Right renal cortex interstitium (tissue), 3 donors: ENCODE measurements at regions not wholly inside any gene's neighbourhood (a gene's known extent, or its start where the extent isn't known, plus 50 kb on each side); places are given as distances from the start of the nearest gene placed in this dataset.
"Not testable (repeated sequence)": the region's sequence is repeated elsewhere in the genome, so short reads cannot be mapped to it uniquely, and the experiment has no call there.

Source experiments
- DNase-seq, 3 donors: peaks; one replicate each; pipeline ENCODE4 v3.0.0-alpha.2; 2013; ENCODE audit warnings: low read depth in 3 of 3, low spot score in 2 of 3

DNA sequence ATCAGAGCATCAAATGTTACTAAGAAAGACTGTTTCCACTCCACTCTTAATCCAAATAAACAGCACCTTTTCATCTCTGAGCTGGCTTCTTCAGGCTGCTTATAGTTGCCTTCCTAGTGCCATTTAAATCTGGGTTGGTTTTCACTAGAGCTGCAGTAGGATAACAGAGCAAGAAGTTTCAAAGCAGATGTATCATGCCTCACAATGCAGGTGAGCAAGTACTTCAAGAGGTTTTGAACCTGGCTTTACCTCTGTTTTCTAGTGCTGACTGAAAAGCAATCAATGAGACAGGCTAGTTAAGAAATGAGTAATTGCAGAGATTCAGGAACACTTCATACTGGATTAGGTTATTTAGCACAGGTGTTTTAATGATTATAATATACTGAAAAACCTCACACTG lies 147.7 kb upstream of the SATB1 start:
- DNase-seq = no peak

DNA sequence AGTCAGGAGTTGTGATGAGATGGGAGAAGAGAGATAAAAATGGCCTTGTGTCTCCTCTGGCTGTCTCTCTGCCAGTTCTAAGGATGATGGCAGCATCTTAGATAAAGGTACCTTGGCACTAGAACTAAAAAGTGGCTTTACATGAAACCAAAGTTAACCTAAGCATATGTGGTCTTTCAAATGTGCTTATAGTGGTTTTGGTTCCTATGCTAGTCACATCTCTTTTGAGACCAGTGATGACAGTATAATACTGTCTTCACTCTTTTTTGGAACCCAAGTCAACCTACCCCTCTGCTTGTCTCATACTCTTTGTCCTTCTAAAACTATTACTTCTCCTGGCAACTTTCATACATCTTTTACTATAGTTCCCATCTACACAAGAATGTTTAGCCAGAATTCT lies 142.2 kb upstream of the SATB1 start:
- no peak for DNase-seq

DNA sequence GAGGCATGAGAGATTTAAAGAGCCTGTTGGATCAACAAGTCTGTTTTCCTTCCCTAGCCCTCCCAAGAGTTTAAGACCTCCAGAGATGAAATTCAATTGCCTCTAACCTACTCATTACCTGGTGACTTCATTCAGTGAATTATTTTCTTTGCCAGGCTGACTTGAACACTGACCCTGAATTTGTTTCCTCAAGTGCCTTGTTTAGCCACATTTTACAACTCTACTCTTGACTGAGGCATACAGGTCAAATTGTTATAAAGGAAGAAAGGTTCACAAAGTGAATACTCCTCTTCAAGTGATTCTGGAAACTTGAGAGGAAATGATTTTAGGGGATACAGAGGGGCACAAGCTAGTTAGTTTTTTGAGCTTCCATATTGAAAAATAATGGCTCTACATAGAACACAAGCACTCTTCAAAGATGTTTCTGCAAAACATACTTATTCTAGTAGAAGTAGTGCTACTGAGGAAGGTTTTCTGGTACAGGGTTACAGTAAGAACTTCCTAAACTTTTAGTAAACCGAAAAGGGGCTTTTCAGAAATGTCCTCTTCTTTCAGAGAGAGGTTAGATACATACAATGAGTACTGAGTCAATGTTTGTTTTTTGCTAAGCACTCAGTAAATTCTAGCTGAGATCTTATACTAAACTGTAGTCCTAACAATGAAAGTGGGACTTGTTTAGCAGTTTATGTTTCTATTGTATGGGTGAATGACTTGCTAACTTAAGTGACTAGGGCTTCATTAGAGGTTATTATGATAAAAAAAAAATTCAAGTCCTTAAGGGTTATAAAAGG lies 137.4 kb upstream of the SATB1 start:
- no peak for DNase-seq

DNA sequence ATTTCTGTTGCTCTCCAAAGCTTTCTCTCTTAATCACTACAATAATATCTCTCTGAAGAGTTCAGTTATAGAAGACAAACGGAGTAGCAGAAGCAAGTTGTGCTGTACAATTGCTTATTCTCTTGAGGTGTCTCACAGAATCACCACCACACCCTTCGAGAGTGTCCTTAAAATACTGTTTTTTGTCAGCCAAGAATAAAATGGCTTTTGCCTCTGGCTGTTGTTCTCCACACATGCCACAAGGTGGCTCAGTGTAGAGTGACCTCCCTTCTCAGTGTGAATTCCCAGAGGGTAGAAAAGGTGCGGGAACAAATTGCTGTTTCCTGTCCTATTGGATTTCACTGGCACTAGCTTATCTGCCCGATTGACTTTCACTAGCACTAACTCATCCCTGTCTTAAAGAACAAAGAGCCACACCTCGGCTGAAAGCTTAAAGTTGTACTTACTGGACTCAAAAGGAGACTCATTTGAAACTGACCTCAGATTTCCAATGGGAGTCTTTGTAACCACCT lies 134.2 kb upstream of the SATB1 start:
- DNase-seq = peak; percentile 5 to 24 (median 19)

DNA sequence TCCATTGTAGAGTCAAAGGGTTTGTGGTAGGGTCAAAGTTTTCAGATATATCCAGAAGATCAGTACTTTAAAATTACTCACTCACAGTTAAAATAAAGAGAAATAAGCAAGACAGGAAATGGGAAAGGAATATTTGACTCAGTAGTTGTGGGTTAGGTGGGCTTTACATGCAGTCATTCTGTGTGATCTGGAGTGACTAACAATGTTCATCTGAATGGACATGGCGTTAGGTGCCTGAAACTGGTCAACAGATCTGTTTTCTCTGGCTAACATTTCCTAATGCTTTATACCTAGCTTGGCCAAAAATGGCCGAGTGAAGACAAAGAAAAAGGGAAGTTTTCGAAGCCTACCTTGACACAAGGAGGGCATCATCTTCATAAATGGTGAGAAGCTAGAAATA lies 133.4 kb upstream of the SATB1 start:
- no peak for DNase-seq

DNA sequence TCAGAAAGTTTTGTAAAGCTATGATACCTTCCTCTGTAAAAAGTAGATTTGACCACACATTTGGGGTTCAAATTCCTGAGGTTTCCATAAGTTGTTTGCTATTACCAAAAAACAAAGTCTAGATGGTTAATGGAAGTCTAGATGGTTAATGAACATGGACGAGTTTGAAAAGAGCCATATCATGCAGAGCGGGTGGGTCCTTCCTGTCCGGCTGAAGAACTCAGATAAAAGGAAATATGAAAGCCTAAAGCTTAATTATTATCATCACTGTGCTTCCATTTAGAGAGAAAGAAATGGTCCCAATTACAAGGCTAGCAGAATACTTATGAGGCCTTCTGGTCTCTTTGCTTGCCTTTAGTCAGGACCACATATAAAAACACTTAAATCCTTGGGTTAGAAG lies 132.1 kb upstream of the SATB1 start:
- no peak for DNase-seq

DNA sequence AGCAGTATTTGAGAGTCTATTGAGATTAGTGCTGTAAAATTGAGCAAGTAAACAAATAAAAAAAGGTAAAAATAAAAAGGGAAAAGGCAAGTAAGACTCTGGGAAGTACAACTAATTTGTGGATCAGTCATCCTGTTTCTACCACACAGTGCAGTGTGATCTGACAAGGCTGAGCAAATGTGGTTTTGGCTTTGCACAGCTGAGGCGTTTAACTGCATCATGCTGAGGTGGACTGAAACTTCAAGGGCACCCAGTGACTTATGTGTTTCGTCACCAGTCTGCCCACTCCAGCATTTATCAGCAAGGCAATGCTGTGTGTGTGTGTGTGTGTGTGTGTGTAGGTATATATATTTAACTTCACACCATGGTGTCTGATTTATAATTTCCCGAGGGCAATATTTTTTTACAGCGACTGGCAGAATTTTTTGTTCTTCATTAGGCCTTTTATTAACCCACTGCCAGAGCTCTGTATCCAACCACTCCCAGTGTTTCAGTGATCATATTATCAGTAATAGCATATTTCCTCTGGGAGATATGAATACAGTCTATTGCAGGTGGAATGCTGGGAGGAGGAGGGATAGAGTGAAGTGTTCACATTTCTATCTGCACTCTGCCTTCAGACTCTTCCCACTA lies 131.5 kb upstream of the SATB1 start:
- DNase-seq = no peak

DNA sequence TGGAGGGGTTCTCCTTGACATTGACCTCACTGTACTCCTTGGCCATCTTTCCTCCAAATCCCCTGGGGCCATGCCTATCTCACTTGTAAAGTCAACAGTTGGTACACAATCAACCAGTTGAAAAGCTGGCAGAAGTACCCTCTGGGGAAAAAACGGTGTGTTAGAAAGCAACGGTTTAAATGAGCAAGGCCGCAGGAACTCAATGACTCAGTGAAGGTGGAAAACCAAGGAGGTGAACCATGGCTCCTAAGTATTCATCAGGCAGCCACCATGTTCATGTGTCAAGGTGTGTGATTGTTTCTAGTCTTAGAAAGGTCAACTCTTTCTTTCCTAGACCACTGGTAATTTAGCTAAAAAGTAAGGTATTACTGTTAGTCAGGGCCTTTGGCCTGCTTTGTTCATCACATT lies 130.9 kb upstream of the SATB1 start:
- DNase-seq = no peak

DNA sequence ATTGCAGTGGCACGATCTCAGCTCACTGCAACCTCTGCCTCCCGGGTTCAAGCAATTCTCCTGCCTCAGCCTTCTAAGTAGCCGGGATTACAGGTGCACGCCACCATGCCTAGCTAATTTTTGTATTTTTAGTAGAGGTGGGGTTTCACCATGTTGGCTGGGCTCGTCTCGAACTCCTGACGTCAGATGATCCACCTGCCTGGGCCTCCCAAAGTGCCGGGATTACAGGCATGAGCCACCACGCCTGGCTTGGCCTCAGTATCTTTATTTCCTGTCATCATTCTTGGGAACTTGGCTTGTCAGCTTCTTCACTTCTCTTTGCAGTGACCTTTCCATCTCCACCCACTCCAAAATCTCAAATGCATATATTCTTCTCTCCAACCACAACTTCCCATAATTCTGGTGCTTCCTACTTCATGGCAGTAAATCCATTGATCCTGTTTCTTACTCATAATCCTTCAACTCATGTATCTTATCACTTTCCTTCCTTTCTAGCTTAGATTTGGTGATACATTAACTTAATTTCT lies 127.5 kb upstream of the SATB1 start:
- DNase-seq = not testable (repeated sequence)

DNA sequence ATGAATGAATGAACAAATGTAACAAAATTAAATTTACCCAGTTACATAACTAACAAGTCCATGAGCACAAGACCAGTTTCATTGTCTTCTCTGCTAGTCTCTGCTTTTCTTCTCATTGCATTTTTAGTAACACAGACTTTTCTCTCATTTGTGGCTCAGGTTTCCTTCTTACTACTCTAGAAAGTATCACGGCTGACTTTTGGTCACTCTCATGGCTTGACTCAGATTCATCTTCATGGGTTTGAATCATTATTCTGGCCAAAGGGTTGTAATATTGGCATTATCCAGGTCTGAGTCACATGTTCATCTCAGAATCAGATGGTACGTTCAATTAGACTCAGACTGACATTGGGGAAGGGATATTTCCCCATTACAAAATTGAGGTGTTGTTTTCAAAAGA lies 121.5 kb upstream of the SATB1 start:
- no peak for DNase-seq

DNA sequence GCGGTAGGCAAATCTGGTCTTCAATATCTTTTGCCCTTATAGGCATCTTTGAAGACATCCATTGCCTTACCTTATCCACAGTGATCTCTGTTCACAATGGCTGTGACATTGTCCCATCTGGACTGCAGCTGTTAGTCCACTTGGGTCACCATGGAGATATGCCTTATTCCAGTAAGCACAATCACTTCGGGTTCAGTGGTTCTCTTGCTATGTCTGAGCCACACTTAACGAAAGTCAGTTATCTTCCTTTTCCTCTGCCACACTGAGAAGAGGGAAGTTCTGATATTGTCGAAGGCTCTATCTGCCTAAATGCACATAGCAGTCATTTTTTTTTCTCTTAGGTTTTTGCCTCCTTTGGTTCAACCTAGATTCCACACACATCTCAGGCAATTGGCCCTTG lies 119.0 kb upstream of the SATB1 start:
- no peak for DNase-seq

DNA sequence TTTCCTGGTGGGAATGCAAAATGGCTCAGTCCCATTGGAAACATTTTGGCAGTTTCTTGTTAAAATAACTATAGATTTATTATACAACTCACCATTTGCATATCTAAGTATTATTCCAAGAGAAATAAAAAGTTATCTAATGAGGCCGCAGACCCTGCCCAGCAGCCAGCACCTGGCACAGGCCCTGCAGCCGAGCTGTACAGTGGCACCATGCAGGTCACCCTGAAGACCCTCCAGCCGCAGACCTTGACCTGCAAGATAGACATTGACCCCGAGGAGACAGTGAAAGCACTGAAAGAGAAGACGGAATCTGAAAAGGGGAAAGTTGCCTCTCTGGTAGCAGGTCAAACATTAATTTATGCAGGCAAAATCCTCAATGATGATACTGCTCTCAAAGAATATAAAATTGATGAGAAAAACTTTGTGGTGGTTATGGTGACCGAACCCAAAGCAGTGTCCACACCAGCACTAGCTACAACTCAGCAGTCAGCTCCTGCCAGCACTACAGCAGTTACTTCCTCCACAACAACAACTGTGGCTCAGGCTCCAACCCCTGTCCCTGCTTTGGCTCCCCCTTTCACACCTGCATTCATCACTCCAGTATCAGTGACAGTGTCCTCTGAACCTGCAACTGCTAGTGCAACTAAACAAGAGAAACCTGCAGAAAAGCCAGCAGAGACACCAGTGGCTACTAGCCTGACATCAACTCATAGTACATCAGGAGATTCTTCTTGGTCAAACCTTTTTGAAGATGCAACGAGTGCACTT lies 113.5 kb upstream of the SATB1 start:
- DNase-seq = no peak

DNA sequence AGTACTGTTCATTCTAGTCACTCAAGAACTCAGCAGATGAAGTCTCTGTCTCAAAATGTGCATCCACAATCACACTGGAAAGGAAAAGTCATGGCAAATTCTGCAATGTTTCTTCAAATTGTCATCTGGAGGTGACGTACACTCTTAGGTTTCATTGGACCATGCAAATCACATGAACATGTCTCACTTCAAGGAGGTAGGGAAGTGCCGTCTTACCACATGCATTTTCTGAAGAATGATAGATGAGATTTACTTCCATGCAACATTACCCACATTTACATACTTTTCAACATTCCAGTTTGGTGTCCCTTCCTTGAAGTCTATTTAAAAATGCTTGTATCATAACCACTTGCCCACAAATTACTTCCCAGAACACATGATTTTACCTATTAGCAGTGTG lies 107.9 kb upstream of the SATB1 start:
- no peak for DNase-seq

DNA sequence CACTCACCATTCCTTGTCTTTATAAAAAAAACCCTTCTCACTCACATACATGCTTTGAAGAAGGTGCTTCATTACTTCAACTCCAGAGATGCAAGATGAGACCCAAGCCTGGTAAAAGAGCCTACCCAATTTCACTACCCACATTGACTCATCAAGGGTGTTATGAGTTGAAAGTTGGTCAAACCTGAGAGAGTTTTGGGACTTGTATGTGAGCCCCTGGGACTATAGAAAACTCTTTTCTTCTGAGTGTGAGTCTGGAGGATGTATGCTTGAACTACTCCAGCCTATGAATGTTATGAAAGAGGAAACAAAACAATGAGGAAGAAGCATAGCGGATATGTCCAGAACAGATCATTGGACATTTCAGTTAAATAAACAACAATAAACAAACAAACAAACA lies 106.5 kb upstream of the SATB1 start:
- no peak for DNase-seq

DNA sequence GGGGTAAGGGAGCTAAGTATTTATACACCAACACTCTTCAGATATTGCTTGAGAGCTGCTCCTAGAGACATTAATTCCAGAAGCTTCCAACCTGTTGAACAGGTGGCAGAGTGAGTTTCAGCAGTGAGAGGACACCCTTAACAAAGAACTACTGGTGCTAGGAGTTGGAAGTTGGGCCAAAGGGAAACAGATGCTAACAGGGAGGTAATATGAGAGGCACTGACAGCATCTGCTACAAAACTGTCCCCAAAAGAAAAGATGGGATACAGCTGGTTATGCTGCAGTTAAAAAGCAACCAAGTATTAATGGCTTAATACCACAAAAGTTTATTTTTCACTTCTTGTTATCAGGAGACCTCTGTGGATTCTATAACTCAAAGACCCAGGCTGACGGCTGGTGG lies 104.5 kb upstream of the SATB1 start:
- peak in 2 of 3 donors; percentile 19 to 21 for DNase-seq

DNA sequence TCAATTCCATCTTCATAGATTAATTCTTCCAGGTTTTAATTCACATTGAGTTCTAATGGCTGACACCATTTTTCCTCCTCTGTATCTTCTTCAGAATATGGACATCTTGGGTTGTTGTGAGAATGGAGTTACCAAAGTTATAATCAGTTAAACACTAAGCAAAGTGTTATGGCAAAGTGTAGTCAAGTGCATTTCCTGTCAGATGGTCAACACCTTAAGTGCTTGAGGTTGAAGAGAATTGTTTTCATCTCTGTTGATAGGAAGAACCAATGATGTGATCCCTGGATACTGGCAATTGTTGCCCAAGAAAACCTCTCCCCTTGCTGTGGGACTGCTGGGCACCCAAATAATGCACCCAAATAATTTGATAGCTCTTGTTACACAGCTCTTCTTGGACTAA lies 102.6 kb upstream of the SATB1 start:
- DNase-seq = no peak

DNA sequence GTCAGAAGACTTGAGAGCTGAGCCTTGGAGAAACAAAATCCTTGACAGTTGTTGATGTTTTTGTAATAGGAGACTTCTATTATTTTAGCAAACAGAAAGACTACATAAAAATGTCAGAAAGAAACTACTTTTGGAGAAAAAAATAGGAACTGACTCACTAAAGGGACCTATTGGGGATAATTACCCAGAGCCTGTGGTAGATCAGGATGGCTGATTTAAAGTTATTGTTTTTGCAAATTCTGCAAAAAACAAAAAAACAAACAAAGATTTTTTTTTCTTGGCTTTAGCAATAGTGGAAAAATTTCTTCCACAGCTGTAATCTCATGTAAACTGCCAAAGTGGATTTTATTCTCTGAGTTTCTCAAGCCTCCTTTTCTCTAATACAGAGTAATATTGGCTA lies 101.5 kb upstream of the SATB1 start:
- DNase-seq = no peak

DNA sequence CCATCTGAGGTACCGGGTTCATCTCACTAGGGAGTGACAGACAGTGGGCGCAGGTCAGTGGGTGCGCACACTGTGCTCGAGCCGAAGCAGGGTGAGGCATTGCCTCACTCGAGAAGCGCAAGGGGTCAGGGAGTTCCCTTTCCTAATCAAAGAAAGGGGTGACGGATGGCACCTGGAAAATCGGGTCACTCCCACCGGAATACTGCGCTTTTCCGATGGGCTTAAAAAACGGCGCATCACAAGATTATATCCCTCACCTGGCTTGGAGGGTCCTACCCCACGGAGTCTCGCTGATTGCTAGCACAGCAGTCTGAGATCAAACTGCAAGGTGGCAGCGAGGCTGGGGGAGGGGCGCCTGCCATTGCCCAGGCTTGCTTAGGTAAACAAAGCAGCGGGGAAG lies 91.0 kb upstream of the SATB1 start:
- not testable (repeated sequence) for DNase-seq

DNA sequence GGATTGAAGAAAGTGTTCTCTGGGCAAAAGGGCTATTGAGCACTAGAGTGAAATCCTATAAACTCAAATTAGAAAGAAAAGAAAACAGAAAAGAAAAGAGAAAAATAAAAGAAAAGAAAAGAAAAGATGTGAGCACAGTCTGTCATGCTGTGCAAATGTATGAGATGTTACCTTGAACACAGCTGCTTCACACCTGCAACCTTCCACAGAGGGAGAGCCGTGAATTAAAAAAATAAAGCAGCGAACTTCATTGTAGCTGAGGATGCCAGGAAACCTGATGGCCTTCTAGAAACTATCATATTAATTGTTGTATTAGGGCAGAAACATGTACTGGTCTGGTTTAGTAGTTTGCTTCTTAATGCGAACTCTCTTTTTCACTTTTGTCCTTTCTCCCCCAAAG lies 88.0 kb upstream of the SATB1 start:
- no peak for DNase-seq

DNA sequence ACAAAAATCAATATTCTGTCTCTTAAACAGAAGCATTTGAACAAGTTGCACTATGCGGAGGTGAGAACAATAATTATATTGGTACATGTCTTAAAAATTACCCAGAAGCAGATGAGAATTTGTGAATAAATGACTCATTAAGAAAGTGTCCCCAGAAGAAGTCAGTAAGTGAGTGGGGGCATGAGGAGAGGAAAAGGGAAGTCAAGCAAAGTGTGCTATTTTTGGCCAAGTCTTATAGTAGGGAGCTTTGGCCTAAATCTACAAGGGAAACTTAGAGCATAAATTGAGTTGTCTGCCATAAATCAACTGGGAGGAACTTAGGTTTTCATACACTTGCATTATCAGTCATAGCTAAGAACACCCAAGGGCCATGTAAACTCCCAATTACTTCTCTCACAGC lies 86.9 kb upstream of the SATB1 start:
- DNase-seq = no peak

DNA sequence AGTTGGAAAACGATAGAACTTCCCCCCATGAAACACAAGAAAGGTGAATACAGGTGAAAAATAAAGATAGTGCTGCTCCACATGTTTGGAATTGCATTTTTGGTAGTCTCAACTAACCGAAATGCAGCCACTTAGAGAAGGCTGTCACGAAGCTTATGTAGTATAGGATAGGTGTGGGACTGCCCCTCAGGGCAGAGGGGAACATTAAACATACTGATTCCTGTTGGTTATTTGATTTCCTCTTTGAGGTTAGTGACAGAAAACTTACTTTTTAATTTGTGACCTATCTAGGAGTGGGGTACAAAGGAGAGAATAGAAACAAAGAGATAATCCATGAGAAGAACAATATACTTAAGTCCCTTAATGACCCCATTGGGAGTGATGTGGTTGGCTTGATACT lies 85.8 kb upstream of the SATB1 start:
- no peak for DNase-seq
